Activated T-cell treated with anti-CD3 and anti-CD28 coated beads, Interleukin-2, amount 50 U/mL, for 72 hours (primary cell): ENCODE measurements at regions not wholly inside any gene's neighbourhood (a gene's known extent, or its start where the extent isn't known, plus 50 kb on each side); places are given as distances from the start of the nearest gene placed in this dataset.

Source experiments
- ATAC-seq, 2 donors: fragments of 150-1000 bp; cut with Tn5 transposase; replicated peaks in 1 of 2; 2 replicates each; pipeline ENCODE4 v1.10.0; 2021; ENCODE audit warnings: moderate library complexity in 2 of 2, mild to moderate bottlenecking in 1 of 2
- DNase-seq, 2 donors: peaks; one replicate each; pipeline ENCODE4 v3.0.0; 2021 to 2022; ENCODE audit warnings: mixed read lengths in 1 of 2
- H3K27ac Mint-ChIP-seq: one replicate; pipeline ENCODE4 v1.8.0; 2022; ENCODE audit warnings: mild to moderate bottlenecking, moderate library complexity, mixed read lengths
- H3K27me3 Mint-ChIP-seq: one replicate; pipeline ENCODE4 v1.8.0; 2022; ENCODE audit warnings: low read depth, mixed read lengths
- H3K36me3 Mint-ChIP-seq, 2 donors: one replicate each; pipeline ENCODE4 v1.8.0; 2022; ENCODE audit warnings: mixed read lengths in 2 of 2, mild to moderate bottlenecking in 1 of 2; ENCODE audit not compliant: insufficient read depth in 2 of 2
- H3K4me1 Mint-ChIP-seq: one replicate; pipeline ENCODE4 v1.8.0; 2022; ENCODE audit warnings: low read depth, mixed read lengths
- H3K4me3 Mint-ChIP-seq, 2 donors: one replicate each; pipeline ENCODE4 v1.8.0; 2022; ENCODE audit warnings: mild to moderate bottlenecking in 2 of 2, mixed read lengths in 2 of 2, moderate library complexity in 2 of 2
- H3K9me3 Mint-ChIP-seq, 2 donors: one replicate each; pipeline ENCODE4 v1.8.0; 2022; ENCODE audit warnings: mixed read lengths in 2 of 2

DNA sequence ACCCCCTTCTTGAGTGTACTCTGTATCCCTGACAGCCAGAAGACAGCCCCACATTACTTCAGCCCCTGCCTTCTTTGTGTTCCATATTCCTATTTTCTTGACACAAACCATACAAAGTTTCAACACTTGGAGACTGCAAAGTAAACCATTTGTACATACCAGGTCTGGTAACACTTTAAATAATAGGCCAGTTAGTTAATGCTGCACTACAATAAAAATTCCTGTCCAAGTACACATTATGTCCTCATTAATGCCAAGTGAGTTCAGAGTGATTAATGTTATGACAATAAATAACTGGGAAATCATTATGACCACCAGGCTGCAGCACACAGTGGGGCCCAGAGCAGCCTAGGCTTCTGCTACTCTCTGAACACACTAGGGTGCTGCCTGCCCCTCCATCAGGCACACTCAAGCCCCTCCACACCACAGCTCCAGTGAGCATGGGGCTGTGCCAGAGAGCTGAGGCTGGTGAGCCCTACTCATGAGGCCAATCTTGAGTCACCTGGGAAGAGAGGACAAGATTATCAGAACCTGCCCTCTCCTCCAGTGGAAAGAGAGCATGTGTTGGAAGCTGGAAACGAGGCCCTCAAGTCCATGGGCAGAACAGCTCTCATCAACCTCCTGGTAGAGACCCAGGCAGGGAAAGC is 138.7 kb downstream of the TTC32 start:
- Mint-ChIP-seq H3K9me3 (no peaks in the 10 kb centered on the region), H3K27ac (no peak overlapping the region), H3K4me3 (no peak overlapping the region), H3K27me3 (peaks cover 13% of the 10 kb centered on the region), H3K4me1 (no peaks in the 10 kb centered on the region), H3K36me3 (no peaks in the 10 kb centered on the region)
- no peak for DNase-seq
- no peak for ATAC-seq

DNA sequence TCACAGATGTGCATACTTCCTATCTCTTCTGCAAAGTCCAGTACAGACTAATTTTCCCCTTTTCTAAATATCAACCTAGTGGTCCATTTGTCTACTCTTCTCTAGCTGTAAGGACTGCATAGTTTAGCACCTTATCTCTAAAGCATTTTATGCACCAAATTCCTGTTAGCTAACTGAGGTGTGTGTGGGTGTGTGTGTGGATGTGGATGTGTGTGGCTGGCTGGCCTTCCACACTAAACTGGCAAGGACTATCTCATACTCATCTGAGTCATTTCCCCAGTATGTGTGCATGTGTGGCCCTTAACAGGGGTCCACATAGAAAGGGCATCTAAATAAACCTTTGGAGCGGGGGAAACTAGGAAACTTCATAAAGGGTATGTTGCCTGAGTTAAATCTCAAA is 139.6 kb downstream of the TTC32 start:
- peaks cover 11% of the 10 kb centered on the region for H3K27me3 Mint-ChIP-seq
- no peak overlapping the region for H3K4me3 Mint-ChIP-seq
- no peak for ATAC-seq
- no peak for DNase-seq
- no peaks in the 10 kb centered on the region for H3K36me3 Mint-ChIP-seq
- H3K27ac Mint-ChIP-seq: no peak overlapping the region
- H3K9me3 Mint-ChIP-seq: no peaks in the 10 kb centered on the region
- no peaks in the 10 kb centered on the region for H3K4me1 Mint-ChIP-seq

DNA sequence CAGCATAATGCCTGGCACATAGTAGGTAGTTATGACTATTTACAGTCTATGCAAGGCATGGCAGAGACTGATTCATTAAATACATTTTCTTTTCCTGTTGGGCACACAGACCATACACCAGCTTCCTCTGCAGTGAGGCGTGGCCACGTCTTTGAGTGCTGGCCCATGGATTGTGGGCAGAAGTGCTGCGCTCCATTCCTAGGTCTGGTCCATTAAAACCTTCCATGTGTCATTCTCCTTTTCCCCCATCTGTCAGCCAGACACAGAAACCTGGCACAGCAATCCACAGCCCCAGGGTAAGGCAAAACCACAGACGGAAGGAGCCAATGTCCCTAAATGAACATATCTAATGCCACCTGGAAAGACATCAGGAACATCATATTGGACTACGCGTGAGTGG is 141.9 kb downstream of the TTC32 start:
- Mint-ChIP-seq H3K36me3 (no peaks in the 10 kb centered on the region), H3K4me3 (no peak overlapping the region), H3K27me3 (peaks cover 7% of the 10 kb centered on the region), H3K9me3 (no peaks in the 10 kb centered on the region), H3K27ac (no peak overlapping the region), H3K4me1 (no peaks in the 10 kb centered on the region)
- DNase-seq (no peak), ATAC-seq (no peak)

GRCh38 chr2:19758658-19759057 is 143.1 kb downstream of the TTC32 start:
- ATAC-seq: no peak
- peaks cover 7% of the 10 kb centered on the region for H3K27me3 Mint-ChIP-seq

GRCh38 chr2:19757586-19757985 is 144.2 kb downstream of the TTC32 start:
- Mint-ChIP-seq H3K27me3 (peaks cover 7% of the 10 kb centered on the region), H3K27ac (no peak overlapping the region), H3K4me1 (no peaks in the 10 kb centered on the region), H3K9me3 (no peaks in the 10 kb centered on the region), H3K4me3 (no peak overlapping the region), H3K36me3 (no peaks in the 10 kb centered on the region)
- DNase-seq (no peak), ATAC-seq (no peak)

More at GRCh38 chr2:19758658-19759057, 143.1 kb downstream of the TTC32 start:
- no peak for DNase-seq
- Mint-ChIP-seq H3K4me1 (no peaks in the 10 kb centered on the region), H3K36me3 (no peaks in the 10 kb centered on the region), H3K9me3 (no peaks in the 10 kb centered on the region), H3K4me3 (no peak overlapping the region), H3K27ac (no peak overlapping the region)

- Mint-ChIP-seq H3K4me1 (no peaks in the 10 kb centered on the region), H3K27ac (no peak overlapping the region), H3K9me3 (no peaks in the 10 kb centered on the region), H3K4me3 (no peak overlapping the region), H3K36me3 (no peaks in the 10 kb centered on the region), H3K27me3 (peaks cover 7% of the 10 kb centered on the region)
- ATAC-seq: no peak
- DNase-seq: no peak
Observed at GRCh38 chr2:19754907-19755306, 146.9 kb downstream of the TTC32 start.

- H3K27ac Mint-ChIP-seq: no peak overlapping the region
- no peaks in the 10 kb centered on the region for H3K4me1 Mint-ChIP-seq
- no peaks in the 10 kb centered on the region for H3K36me3 Mint-ChIP-seq
- H3K9me3 Mint-ChIP-seq: no peaks in the 10 kb centered on the region
- no peak for DNase-seq
- H3K4me3 Mint-ChIP-seq: no peak overlapping the region
- no peak for ATAC-seq
- H3K27me3 Mint-ChIP-seq: peaks cover 7% of the 10 kb centered on the region
Observed at GRCh38 chr2:19753818-19754217, 148.0 kb downstream of the TTC32 start.

DNA sequence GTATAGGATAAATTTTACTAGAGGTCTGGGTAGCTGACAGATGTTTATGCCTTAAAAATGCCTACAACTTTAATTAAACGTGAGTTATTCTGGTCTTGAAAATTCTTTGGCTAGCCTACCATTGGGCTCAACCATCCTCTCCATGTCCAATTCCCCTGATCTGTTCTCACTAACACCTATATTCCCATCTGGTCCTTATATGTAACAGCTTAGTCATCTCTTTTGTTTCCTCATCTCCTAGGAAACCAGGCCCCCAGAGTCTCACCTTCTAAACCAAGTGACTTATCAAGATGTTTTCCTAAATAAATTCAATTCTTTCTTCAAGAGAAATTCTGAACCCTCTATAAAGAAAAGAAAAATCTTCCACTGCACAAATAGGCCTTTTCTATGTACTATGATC is 148.5 kb downstream of the TTC32 start:
- no peaks in the 10 kb centered on the region for H3K4me1 Mint-ChIP-seq
- H3K27ac Mint-ChIP-seq: no peak overlapping the region
- DNase-seq (no peak), ATAC-seq (no peak)
- no peaks in the 10 kb centered on the region for H3K36me3 Mint-ChIP-seq
- H3K9me3 Mint-ChIP-seq: no peaks in the 10 kb centered on the region
- H3K4me3 Mint-ChIP-seq: no peak overlapping the region
- peaks cover 7% of the 10 kb centered on the region for H3K27me3 Mint-ChIP-seq

DNA sequence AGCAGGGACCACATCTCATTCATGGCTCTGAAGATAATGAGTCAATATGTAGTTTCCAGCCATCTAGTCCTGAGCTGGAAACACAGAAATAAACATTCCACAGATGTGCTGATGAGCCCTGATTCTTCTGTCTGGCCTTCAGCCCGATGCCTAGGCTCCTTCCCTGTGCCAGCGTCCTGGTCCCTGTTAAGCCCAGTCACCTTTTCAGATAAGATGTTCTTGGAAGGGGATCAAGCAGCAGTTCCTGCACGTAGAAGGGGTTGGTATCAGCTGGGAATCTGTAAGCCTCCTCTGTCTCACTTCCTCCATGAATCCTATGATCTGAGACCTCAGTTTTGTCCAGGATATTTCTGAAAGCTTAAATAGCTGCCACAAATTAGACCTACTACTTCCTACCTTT is 149.3 kb downstream of the TTC32 start:
- Mint-ChIP-seq H3K27me3 (peaks cover 7% of the 10 kb centered on the region), H3K9me3 (no peaks in the 10 kb centered on the region), H3K27ac (no peak overlapping the region), H3K36me3 (no peaks in the 10 kb centered on the region), H3K4me3 (no peak overlapping the region), H3K4me1 (no peaks in the 10 kb centered on the region)
- ATAC-seq (no peak), DNase-seq (no peak)

GRCh38 chr2:19751631-19752030 is 150.2 kb downstream of the TTC32 start:
- ATAC-seq: no peak
- H3K9me3 Mint-ChIP-seq: no peaks in the 10 kb centered on the region
- DNase-seq: no peak
- H3K4me1 Mint-ChIP-seq: no peaks in the 10 kb centered on the region
- H3K27me3 Mint-ChIP-seq: peaks cover 7% of the 10 kb centered on the region
- no peak overlapping the region for H3K4me3 Mint-ChIP-seq
- no peaks in the 10 kb centered on the region for H3K36me3 Mint-ChIP-seq
- H3K27ac Mint-ChIP-seq: no peak overlapping the region

GRCh38 chr2:19750136-19750535 is 151.6 kb downstream of the TTC32 start:
- no peaks in the 10 kb centered on the region for H3K27me3 Mint-ChIP-seq
- no peak overlapping the region for H3K4me3 Mint-ChIP-seq
- ATAC-seq (no peak), DNase-seq (no peak)
- H3K4me1 Mint-ChIP-seq: no peaks in the 10 kb centered on the region
- no peaks in the 10 kb centered on the region for H3K36me3 Mint-ChIP-seq
- no peaks in the 10 kb centered on the region for H3K9me3 Mint-ChIP-seq
- H3K27ac Mint-ChIP-seq: no peak overlapping the region

GRCh38 chr2:19749507-19749836 is 152.3 kb downstream of the TTC32 start:
- no peaks in the 10 kb centered on the region for H3K4me1 Mint-ChIP-seq
- ATAC-seq: no peak

GRCh38 chr2:19748711-19749506 is 152.9 kb downstream of the TTC32 start:
- H3K4me3 Mint-ChIP-seq: no peak overlapping the region
- H3K9me3 Mint-ChIP-seq: no peaks in the 10 kb centered on the region
- H3K27me3 Mint-ChIP-seq: peaks cover 2% of the 10 kb centered on the region
- H3K36me3 Mint-ChIP-seq: no peaks in the 10 kb centered on the region
- ATAC-seq (no peak), DNase-seq (no peak)
- no peaks in the 10 kb centered on the region for H3K4me1 Mint-ChIP-seq
- no peak overlapping the region for H3K27ac Mint-ChIP-seq

More at GRCh38 chr2:19749507-19749836, 152.3 kb downstream of the TTC32 start:
- Mint-ChIP-seq H3K4me3 (no peak overlapping the region), H3K36me3 (no peaks in the 10 kb centered on the region), H3K27ac (no peak overlapping the region), H3K27me3 (no peaks in the 10 kb centered on the region), H3K9me3 (no peaks in the 10 kb centered on the region)
- DNase-seq: no peak

DNA sequence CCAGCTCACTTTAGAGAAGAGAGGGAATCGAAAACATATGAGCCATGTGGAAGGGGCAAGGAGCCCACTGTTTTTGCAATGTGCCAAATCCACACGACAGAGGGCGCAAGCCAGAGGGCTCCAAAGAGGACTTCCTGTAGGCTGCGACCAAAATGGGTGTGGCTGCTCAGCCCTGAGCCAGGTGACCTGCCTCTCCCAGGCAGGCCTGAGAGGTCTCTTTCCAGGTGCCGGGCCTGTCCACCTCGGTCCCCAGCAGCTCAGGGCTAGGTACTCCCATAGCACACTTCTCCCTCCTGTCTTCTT is 153.8 kb downstream of the TTC32 start:
- Mint-ChIP-seq H3K4me1 (no peaks in the 10 kb centered on the region), H3K9me3 (no peaks in the 10 kb centered on the region), H3K36me3 (no peaks in the 10 kb centered on the region), H3K4me3 (no peak overlapping the region), H3K27me3 (peaks cover 6% of the 10 kb centered on the region), H3K27ac (no peak overlapping the region)
- ATAC-seq (no peak), DNase-seq (no peak)
